ENCODE measurements at regions not wholly inside any gene's neighbourhood (a gene's known extent, or its start where the extent isn't known, plus 50 kb on each side); places are given as distances from the start of the nearest gene placed in this dataset.

DNA sequence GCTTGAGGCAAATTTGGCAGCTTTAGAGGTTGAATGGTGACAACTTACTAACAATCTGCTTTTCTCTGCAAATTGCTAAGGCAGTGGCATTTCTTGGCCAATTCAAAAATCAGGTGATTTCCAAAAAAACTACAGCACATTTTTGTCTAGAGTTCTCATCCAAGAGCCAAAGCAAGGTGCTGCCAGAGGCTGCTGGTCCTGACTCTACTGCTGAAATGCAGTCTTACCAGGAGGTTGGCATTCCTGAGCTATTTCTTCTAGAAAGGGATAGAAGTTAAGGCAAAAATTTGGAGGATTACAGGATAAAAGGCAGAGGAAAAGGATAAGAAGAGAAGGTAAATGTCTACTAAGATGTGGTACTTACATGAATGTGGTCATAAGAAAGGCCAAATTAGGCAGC lies 75.6 kb downstream of the COX18 start:
- Mint-ChIP-seq H3K4me3 (no peak overlapping the region), H3K27ac (no peak overlapping the region), H3K9me3 (no peaks in the 10 kb centered on the region), H3K36me3 (no peaks in the 10 kb centered on the region), H3K27me3 (ENCODE audit: low read depth) (no peaks in the 10 kb centered on the region), H3K4me1 (peaks cover 12% of the 10 kb centered on the region)
- ChIA-PET POLR2A (no interaction called here), CTCF (no interaction called here)
- TF ChIP-seq CBFB (CRISPR knock-in tag; IDR thresholded peaks at IDR 0.05; ENCODE audit: low read depth), result no peak
- TF ChIP-seq, protein P1, sequence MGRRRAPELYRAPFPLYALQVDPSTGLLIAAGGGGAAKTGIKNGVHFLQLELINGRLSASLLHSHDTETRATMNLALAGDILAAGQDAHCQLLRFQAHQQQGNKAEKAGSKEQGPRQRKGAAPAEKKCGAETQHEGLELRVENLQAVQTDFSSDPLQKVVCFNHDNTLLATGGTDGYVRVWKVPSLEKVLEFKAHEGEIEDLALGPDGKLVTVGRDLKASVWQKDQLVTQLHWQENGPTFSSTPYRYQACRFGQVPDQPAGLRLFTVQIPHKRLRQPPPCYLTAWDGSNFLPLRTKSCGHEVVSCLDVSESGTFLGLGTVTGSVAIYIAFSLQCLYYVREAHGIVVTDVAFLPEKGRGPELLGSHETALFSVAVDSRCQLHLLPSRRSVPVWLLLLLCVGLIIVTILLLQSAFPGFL (CRISPR knock-in tag; IDR thresholded peaks at IDR 0.05; ENCODE audit: borderline replicate concordance), result no peak
- TF ChIP-seq ZNF671 (CRISPR knock-in tag; IDR thresholded peaks at IDR 0.05), result no peak
- TF ChIP-seq, protein P2, sequence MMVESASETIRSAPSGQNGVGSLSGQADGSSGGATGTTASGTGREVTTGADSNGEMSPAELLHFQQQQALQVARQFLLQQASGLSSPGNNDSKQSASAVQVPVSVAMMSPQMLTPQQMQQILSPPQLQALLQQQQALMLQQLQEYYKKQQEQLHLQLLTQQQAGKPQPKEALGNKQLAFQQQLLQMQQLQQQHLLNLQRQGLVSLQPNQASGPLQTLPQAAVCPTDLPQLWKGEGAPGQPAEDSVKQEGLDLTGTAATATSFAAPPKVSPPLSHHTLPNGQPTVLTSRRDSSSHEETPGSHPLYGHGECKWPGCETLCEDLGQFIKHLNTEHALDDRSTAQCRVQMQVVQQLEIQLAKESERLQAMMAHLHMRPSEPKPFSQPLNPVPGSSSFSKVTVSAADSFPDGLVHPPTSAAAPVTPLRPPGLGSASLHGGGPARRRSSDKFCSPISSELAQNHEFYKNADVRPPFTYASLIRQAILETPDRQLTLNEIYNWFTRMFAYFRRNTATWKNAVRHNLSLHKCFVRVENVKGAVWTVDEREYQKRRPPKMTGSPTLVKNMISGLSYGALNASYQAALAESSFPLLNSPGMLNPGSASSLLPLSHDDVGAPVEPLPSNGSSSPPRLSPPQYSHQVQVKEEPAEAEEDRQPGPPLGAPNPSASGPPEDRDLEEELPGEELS (CRISPR knock-in tag; IDR thresholded peaks at IDR 0.05), result no peak
- no peak for TF ChIP-seq MYBL2 (CRISPR knock-in tag; IDR thresholded peaks at IDR 0.05)
- no peak for TF ChIP-seq TP53 (CRISPR knock-in tag; IDR thresholded peaks at IDR 0.05)
- TF ChIP-seq JUN (CRISPR knock-in tag; IDR thresholded peaks at IDR 0.05), result no peak
- TF ChIP-seq ATF1 (CRISPR knock-in tag; IDR thresholded peaks at IDR 0.05), result no peak
- TF ChIP-seq GABPB1 (CRISPR knock-in tag; IDR thresholded peaks at IDR 0.05), result no peak
- TF ChIP-seq, protein P3, sequence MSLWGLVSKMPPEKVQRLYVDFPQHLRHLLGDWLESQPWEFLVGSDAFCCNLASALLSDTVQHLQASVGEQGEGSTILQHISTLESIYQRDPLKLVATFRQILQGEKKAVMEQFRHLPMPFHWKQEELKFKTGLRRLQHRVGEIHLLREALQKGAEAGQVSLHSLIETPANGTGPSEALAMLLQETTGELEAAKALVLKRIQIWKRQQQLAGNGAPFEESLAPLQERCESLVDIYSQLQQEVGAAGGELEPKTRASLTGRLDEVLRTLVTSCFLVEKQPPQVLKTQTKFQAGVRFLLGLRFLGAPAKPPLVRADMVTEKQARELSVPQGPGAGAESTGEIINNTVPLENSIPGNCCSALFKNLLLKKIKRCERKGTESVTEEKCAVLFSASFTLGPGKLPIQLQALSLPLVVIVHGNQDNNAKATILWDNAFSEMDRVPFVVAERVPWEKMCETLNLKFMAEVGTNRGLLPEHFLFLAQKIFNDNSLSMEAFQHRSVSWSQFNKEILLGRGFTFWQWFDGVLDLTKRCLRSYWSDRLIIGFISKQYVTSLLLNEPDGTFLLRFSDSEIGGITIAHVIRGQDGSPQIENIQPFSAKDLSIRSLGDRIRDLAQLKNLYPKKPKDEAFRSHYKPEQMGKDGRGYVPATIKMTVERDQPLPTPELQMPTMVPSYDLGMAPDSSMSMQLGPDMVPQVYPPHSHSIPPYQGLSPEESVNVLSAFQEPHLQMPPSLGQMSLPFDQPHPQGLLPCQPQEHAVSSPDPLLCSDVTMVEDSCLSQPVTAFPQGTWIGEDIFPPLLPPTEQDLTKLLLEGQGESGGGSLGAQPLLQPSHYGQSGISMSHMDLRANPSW (CRISPR knock-in tag; conservative IDR thresholded peaks at IDR 0.05; ENCODE audit: low read depth), result no peak
- TF ChIP-seq, protein P4, sequence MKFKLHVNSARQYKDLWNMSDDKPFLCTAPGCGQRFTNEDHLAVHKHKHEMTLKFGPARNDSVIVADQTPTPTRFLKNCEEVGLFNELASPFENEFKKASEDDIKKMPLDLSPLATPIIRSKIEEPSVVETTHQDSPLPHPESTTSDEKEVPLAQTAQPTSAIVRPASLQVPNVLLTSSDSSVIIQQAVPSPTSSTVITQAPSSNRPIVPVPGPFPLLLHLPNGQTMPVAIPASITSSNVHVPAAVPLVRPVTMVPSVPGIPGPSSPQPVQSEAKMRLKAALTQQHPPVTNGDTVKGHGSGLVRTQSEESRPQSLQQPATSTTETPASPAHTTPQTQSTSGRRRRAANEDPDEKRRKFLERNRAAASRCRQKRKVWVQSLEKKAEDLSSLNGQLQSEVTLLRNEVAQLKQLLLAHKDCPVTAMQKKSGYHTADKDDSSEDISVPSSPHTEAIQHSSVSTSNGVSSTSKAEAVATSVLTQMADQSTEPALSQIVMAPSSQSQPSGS (CRISPR knock-in tag; IDR thresholded peaks at IDR 0.05; ENCODE audit: borderline replicate concordance, low read depth), result no peak
- TF ChIP-seq SP1 (CRISPR knock-in tag; conservative IDR thresholded peaks at IDR 0.05), result no peak
- TF ChIP-seq JAZF1 (CRISPR knock-in tag; IDR thresholded peaks at IDR 0.05), result no peak
- TF ChIP-seq, protein P5, sequence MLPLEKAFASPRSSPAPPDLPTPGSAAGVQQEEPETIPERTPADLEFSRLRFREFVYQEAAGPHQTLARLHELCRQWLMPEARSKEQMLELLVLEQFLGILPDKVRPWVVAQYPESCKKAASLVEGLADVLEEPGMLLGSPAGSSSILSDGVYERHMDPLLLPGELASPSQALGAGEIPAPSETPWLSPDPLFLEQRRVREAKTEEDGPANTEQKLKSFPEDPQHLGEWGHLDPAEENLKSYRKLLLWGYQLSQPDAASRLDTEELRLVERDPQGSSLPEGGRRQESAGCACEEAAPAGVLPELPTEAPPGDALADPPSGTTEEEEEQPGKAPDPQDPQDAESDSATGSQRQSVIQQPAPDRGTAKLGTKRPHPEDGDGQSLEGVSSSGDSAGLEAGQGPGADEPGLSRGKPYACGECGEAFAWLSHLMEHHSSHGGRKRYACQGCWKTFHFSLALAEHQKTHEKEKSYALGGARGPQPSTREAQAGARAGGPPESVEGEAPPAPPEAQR (CRISPR knock-in tag; IDR thresholded peaks at IDR 0.05), result no peak
- no peak for TF ChIP-seq ZNF138 (CRISPR knock-in tag; conservative IDR thresholded peaks at IDR 0.05)
- TF ChIP-seq, protein P6, sequence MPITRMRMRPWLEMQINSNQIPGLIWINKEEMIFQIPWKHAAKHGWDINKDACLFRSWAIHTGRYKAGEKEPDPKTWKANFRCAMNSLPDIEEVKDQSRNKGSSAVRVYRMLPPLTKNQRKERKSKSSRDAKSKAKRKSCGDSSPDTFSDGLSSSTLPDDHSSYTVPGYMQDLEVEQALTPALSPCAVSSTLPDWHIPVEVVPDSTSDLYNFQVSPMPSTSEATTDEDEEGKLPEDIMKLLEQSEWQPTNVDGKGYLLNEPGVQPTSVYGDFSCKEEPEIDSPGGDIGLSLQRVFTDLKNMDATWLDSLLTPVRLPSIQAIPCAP (CRISPR knock-in tag; IDR thresholded peaks at IDR 0.05), result no peak
- TF ChIP-seq, protein P7, sequence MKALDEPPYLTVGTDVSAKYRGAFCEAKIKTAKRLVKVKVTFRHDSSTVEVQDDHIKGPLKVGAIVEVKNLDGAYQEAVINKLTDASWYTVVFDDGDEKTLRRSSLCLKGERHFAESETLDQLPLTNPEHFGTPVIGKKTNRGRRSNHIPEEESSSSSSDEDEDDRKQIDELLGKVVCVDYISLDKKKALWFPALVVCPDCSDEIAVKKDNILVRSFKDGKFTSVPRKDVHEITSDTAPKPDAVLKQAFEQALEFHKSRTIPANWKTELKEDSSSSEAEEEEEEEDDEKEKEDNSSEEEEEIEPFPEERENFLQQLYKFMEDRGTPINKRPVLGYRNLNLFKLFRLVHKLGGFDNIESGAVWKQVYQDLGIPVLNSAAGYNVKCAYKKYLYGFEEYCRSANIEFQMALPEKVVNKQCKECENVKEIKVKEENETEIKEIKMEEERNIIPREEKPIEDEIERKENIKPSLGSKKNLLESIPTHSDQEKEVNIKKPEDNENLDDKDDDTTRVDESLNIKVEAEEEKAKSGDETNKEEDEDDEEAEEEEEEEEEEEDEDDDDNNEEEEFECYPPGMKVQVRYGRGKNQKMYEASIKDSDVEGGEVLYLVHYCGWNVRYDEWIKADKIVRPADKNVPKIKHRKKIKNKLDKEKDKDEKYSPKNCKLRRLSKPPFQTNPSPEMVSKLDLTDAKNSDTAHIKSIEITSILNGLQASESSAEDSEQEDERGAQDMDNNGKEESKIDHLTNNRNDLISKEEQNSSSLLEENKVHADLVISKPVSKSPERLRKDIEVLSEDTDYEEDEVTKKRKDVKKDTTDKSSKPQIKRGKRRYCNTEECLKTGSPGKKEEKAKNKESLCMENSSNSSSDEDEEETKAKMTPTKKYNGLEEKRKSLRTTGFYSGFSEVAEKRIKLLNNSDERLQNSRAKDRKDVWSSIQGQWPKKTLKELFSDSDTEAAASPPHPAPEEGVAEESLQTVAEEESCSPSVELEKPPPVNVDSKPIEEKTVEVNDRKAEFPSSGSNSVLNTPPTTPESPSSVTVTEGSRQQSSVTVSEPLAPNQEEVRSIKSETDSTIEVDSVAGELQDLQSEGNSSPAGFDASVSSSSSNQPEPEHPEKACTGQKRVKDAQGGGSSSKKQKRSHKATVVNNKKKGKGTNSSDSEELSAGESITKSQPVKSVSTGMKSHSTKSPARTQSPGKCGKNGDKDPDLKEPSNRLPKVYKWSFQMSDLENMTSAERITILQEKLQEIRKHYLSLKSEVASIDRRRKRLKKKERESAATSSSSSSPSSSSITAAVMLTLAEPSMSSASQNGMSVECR (CRISPR knock-in tag; IDR thresholded peaks at IDR 0.05; ENCODE audit: borderline replicate concordance), result no peak
- ATAC-seq, result no peak
- no peak for DNase-seq (ENCODE audit: low spot score)

All from WTC11 (cell line).